DND-41 (cell line): ENCODE measurements at regions not wholly inside any gene's neighbourhood (a gene's known extent, or its start where the extent isn't known, plus 50 kb on each side); places are given as distances from the start of the nearest gene placed in this dataset.

Experiments
- ATAC-seq: fragments of 200-7000 bp; cut with Tn5 transposase; 3 replicates; pipeline ENCODE4 v1.9.1; 2021; ENCODE audit warnings: low read depth; ENCODE audit not compliant: insufficient read depth
- DNase-seq: peaks from one replicate; pipeline ENCODE4 v3.0.0-alpha.2; 2020
- H2AFZ ChIP-seq: 2 replicates; pipeline ENCODE4 v1.6.0; 2012; ENCODE audit warnings: low read depth, low read length
- H3K27ac ChIP-seq: 2 replicates; pipeline ENCODE4 v1.5.1; 2012; ENCODE audit warnings: low read length, inconsistent platforms
- H3K27me3 ChIP-seq: fragments of 200-600 bp; sonication (generic); 2 replicates; pipeline ENCODE4 v1.6.0; 2012; ENCODE audit warnings: low read length, mild to moderate bottlenecking, inconsistent platforms; ENCODE audit not compliant: insufficient read depth, poor library complexity
- H3K36me3 ChIP-seq: 2 replicates; pipeline ENCODE4 v1.5.1; 2012; ENCODE audit warnings: low read length, inconsistent platforms; ENCODE audit not compliant: insufficient read depth
- H3K4me1 ChIP-seq: 2 replicates; pipeline ENCODE4 v1.5.1; 2012; ENCODE audit warnings: mild to moderate bottlenecking, low read length; ENCODE audit not compliant: insufficient read depth
- H3K4me2 ChIP-seq: 2 replicates; pipeline ENCODE4 v1.6.0; 2012; ENCODE audit warnings: mild to moderate bottlenecking, moderate library complexity, low read length, inconsistent platforms; ENCODE audit not compliant: insufficient read depth
- H3K4me3 ChIP-seq, 2 experiments: fragments of 200-600 bp in 1 of 2; shearing (Covaris generic) in 1 of 2; 2 replicates each; pipeline ENCODE4 v1.5.1; 2012 to 2016; ENCODE audit warnings: inconsistent platforms in 2 of 2, low read length in 2 of 2, mild to moderate bottlenecking in 2 of 2, low read depth in 1 of 2, moderate library complexity in 1 of 2
- H3K79me2 ChIP-seq: 2 replicates; pipeline ENCODE4 v1.6.0; 2012; ENCODE audit warnings: low read length, inconsistent platforms; ENCODE audit not compliant: insufficient read depth
- H3K9ac ChIP-seq: 2 replicates; pipeline ENCODE4 v1.6.0; 2012; ENCODE audit warnings: low read depth, mild to moderate bottlenecking, inconsistent platforms, low read length, moderate library complexity
- H3K9me3 ChIP-seq: 2 replicates; pipeline ENCODE4 v1.5.1; 2012; ENCODE audit warnings: low read length, moderate library complexity, mild to moderate bottlenecking, inconsistent platforms; ENCODE audit not compliant: insufficient read depth, severe bottlenecking
- H4K20me1 ChIP-seq: 2 replicates; pipeline ENCODE4 v1.6.0; 2012; ENCODE audit warnings: low read length; ENCODE audit not compliant: insufficient read depth
- EZH2 ChIP-seq: IDR thresholded peaks from 3 replicates; pipeline ENCODE4 v1.6.1; 2012; ENCODE audit warnings: borderline replicate concordance, low read depth, mild to moderate bottlenecking, moderate library complexity, low read length, inconsistent platforms; ENCODE audit not compliant: severe bottlenecking
- TF ChIP-seq, protein P1 (sequence below): IDR thresholded peaks from 2 replicates; pipeline ENCODE4 v1.5.1; 2012; ENCODE audit warnings: borderline replicate concordance, low read length, moderate library complexity, mild to moderate bottlenecking; ENCODE audit not compliant: poor library complexity, severe bottlenecking; ENCODE audit errors: extremely low read depth

DNA sequence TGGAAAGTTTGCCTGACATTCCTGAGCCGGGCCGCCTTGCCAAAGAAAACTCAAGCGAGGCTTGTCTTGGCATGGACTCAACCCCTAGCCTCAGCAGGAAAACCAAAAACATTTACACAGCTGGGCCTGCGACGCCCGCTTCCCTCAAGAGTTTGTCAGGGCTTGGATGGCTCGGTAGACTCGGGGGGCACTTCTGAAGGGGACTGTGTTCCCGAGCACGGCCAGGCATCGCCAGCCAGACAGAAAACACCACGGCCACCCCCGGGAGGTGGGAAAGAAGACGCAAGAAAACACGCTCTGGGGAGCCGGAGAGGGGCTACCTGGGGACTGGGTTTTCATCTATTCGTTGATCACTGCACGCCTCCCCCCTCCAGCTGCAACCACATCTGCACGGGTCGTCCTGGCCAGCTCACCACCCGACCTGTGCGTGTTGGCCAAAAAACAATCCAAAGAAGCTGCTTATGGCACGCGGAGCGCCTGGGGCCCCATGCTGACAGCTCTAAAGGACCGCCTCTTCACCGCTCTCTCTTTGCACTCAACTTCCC lies 380.7 kb downstream of the MN1 start:
- no peak for TF ChIP-seq EZH2
- TF ChIP-seq, protein P1, sequence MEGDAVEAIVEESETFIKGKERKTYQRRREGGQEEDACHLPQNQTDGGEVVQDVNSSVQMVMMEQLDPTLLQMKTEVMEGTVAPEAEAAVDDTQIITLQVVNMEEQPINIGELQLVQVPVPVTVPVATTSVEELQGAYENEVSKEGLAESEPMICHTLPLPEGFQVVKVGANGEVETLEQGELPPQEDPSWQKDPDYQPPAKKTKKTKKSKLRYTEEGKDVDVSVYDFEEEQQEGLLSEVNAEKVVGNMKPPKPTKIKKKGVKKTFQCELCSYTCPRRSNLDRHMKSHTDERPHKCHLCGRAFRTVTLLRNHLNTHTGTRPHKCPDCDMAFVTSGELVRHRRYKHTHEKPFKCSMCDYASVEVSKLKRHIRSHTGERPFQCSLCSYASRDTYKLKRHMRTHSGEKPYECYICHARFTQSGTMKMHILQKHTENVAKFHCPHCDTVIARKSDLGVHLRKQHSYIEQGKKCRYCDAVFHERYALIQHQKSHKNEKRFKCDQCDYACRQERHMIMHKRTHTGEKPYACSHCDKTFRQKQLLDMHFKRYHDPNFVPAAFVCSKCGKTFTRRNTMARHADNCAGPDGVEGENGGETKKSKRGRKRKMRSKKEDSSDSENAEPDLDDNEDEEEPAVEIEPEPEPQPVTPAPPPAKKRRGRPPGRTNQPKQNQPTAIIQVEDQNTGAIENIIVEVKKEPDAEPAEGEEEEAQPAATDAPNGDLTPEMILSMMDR: no peak
- Histone ChIP-seq H3K27ac (no peak overlapping the region), H3K9me3 (no peaks in the 10 kb centered on the region), H3K4me2 (no peak overlapping the region), H3K27me3 (no peaks in the 10 kb centered on the region), H3K4me1 (no peaks in the 10 kb centered on the region), H2AFZ (no peak overlapping the region), H3K9ac (no peak overlapping the region), H4K20me1 (no peaks in the 10 kb centered on the region), H3K4me3 (no peak overlapping the region), H3K36me3 (no peaks in the 10 kb centered on the region), H3K79me2 (no peaks in the 10 kb centered on the region)
- ATAC-seq: no peak
- no peak for DNase-seq

DNA sequence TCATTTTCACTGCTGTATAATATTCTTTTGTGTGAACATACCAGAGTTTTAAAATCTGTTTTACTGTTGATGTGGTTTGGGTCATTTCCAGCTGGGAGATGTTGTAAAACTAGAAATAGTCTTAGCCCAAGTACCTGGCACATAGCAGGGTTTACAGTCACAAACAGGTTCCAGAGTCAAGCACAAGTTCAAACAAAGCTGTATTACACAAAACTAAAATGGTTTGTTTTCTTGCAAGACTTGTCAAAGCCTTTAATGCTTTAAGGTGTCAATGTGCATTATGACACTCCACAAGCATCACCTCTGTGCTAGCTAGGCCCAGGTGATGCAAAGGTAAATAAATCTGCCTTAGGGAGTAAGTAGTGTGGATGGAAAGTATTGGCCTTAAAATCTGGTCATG lies 379.1 kb downstream of the MN1 start:
- Histone ChIP-seq H2AFZ (no peak overlapping the region), H3K4me1 (no peaks in the 10 kb centered on the region), H3K27ac (no peak overlapping the region), H4K20me1 (no peaks in the 10 kb centered on the region), H3K9ac (no peak overlapping the region), H3K4me2 (no peak overlapping the region), H3K79me2 (no peaks in the 10 kb centered on the region), H3K27me3 (no peaks in the 10 kb centered on the region), H3K9me3 (no peaks in the 10 kb centered on the region), H3K4me3 (no peak overlapping the region), H3K36me3 (no peaks in the 10 kb centered on the region)
- no peak for DNase-seq
- no peak for TF ChIP-seq EZH2
- TF ChIP-seq, protein P1: no peak
- no peak for ATAC-seq

DNA sequence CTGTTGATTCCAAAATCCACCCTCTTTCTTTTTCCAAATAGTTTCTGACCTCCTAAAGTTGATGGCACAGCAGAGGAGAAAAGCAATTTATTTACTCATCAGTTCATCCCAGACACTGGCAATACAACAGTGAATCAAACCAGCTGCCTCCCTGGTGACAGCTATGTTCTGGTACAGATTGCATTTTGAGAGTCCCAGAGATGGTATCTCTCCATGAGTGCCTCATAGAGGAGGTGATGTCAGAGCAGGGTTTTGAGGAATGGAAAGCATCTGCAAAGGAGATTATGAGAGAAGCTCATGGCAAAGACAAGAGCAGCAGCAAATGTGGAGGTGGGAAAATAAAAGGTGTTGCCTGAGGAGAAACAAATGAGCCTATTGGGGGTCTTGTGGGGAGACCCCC lies 377.2 kb downstream of the MN1 start:
- TF ChIP-seq, protein P1: no peak
- TF ChIP-seq EZH2: no peak
- H3K9ac ChIP-seq: no peak overlapping the region
- no peaks in the 10 kb centered on the region for H3K4me1 ChIP-seq
- no peaks in the 10 kb centered on the region for H4K20me1 ChIP-seq
- DNase-seq (no peak), ATAC-seq (no peak)
- H3K27me3 ChIP-seq: no peaks in the 10 kb centered on the region
- H2AFZ ChIP-seq: no peak overlapping the region
- no peaks in the 10 kb centered on the region for H3K36me3 ChIP-seq
- no peak overlapping the region for H3K4me2 ChIP-seq
- H3K9me3 ChIP-seq: no peaks in the 10 kb centered on the region
- no peaks in the 10 kb centered on the region for H3K79me2 ChIP-seq
- H3K27ac ChIP-seq: no peak overlapping the region
- H3K4me3 ChIP-seq: no peak overlapping the region

DNA sequence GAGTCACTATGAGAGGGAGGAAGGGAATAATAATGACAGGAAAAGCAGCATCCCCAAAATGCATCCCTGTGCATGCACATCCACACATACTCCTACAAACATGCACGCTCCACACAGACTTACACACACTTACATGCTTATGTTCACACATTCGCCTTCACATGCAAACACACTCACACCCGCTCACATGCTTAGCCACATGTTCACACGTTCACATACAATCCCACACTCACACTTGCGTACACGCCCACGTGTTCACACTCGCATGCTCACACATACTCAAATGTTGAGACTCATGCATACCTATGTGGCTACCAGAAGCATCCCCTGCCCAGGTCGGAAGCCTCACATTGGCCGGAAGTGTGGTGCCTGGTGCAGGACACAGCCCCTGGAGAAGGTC lies 372.1 kb downstream of the MN1 start:
- no peaks in the 10 kb centered on the region for H3K36me3 ChIP-seq
- H3K4me1 ChIP-seq: no peaks in the 10 kb centered on the region
- H3K9me3 ChIP-seq: no peaks in the 10 kb centered on the region
- H4K20me1 ChIP-seq: no peaks in the 10 kb centered on the region
- no peak for TF ChIP-seq EZH2
- H3K79me2 ChIP-seq: no peaks in the 10 kb centered on the region
- H3K27me3 ChIP-seq: no peaks in the 10 kb centered on the region
- H2AFZ ChIP-seq: no peak overlapping the region
- H3K4me3 ChIP-seq: no peak overlapping the region
- no peak for DNase-seq
- H3K9ac ChIP-seq: no peak overlapping the region
- no peak for ATAC-seq
- H3K4me2 ChIP-seq: no peak overlapping the region
- H3K27ac ChIP-seq: no peak overlapping the region
